Prostate gland (tissue), 2 donors: ENCODE measurements at regions not wholly inside any gene's neighbourhood (a gene's known extent, or its start where the extent isn't known, plus 50 kb on each side); places are given as distances from the start of the nearest gene placed in this dataset.
"Not testable (repeated sequence)": the region's sequence is repeated elsewhere in the genome, so short reads cannot be mapped to it uniquely, and the experiment has no call there.

ENCODE experiments used
- DNase-seq: peaks from one replicate; pipeline ENCODE4 v3.0.0-alpha.2; 2019; ENCODE audit warnings: low spot score
- H3K27ac ChIP-seq, 2 donors: fragments of 200-600 bp; sonication (generic); 2 replicates each; pipeline ENCODE4 v1.5.1; 2017 to 2019
- H3K27me3 ChIP-seq: fragments of 200-600 bp; sonication (generic); replicated peaks from 2 replicates; pipeline ENCODE4 v1.5.1; 2019; ENCODE audit not compliant: insufficient read depth
- H3K36me3 ChIP-seq, 2 donors: fragments of 200-600 bp; sonication (generic); 1 replicate in 1 of 2; 2 replicates in 1 of 2; pipeline versions ENCODE4 v1.5.1 to v1.8.1; 2017 to 2019
- H3K4me1 ChIP-seq: fragments of 200-600 bp; sonication (generic); replicated peaks from 2 replicates; pipeline ENCODE4 v1.5.1; 2019
- H3K4me3 ChIP-seq, 2 donors: fragments of 200-600 bp; sonication (generic); 2 replicates each; pipeline ENCODE4 v1.5.1; 2017 to 2019
- H3K9me3 ChIP-seq: fragments of 200-600 bp; sonication (generic); 2 replicates; pipeline ENCODE4 v1.5.1; 2017
- POLR2A ChIP-seq: fragments of 450-650 bp; IDR thresholded peaks from one replicate; pipeline ENCODE4 v1.6.1; 2016; ENCODE audit warnings: antibody characterized with exemption, mild to moderate bottlenecking
- POLR2AphosphoS5 ChIP-seq: sonication (generic); formaldehyde crosslinking; IDR thresholded peaks from one replicate; pipeline ENCODE4 v1.6.1; 2017; ENCODE audit warnings: antibody characterized with exemption
- WGBS: methylation state at CpG from one replicate; pipeline ENCODE4 v1.1.5; 2018; 5-methylcytosine and 5-hydroxymethylcytosine counted together
- intact Hi-C: fragments of 100-400 bp; cut with DNase I; formaldehyde crosslinking; loops from one replicate; pipeline ENCODE4 v1.14.2; 2022
- TF ChIP-seq, protein P1 (sequence below), 4 experiments: fragments of 200-600 bp in 2 of 4; fragments of 450-650 bp in 2 of 4; sonication (generic) in 2 of 4; IDR thresholded peaks; 1 replicate in 3 of 4; 2 replicates in 1 of 4; pipeline ENCODE4 v1.5.1; 2016 to 2019; ENCODE audit warnings: antibody characterized with exemption in 4 of 4, mild to moderate bottlenecking in 2 of 4, moderate library complexity in 2 of 4

DNA sequence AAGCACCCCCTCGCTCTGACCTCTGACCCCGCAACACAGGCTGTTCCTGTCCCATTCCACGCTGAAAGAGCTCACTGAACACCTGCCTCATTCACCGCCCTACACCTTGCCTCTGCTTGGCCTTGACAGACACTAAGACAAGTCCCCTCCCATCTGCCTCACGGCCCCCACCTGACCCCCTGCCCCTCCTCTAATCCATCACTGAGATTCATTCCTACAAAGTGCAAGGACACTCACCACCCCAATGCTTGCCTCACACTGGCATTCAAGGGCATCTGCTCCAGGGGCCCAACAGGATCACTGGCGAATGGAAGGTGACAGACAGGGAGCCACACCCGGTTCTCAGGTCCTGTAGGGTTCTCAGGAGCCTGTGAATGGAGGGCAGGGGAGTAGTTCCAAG is 68.1 kb upstream of the NANOS1 start:
- no peaks in the 10 kb centered on the region for H3K36me3 ChIP-seq
- no peaks in the 10 kb centered on the region for H3K4me1 ChIP-seq
- no peak overlapping the region for H3K4me3 ChIP-seq
- 87% methylated on average over 7 of the region's 7 CpGs for WGBS
- H3K27me3 ChIP-seq: no peaks in the 10 kb centered on the region
- H3K9me3 ChIP-seq: no peaks in the 10 kb centered on the region
- H3K27ac ChIP-seq: no peak overlapping the region
- no peak for DNase-seq
- intact Hi-C loops: no loop called here
- TF ChIP-seq POLR2A (no peak), POLR2AphosphoS5 (no peak)
- TF ChIP-seq, protein P1, sequence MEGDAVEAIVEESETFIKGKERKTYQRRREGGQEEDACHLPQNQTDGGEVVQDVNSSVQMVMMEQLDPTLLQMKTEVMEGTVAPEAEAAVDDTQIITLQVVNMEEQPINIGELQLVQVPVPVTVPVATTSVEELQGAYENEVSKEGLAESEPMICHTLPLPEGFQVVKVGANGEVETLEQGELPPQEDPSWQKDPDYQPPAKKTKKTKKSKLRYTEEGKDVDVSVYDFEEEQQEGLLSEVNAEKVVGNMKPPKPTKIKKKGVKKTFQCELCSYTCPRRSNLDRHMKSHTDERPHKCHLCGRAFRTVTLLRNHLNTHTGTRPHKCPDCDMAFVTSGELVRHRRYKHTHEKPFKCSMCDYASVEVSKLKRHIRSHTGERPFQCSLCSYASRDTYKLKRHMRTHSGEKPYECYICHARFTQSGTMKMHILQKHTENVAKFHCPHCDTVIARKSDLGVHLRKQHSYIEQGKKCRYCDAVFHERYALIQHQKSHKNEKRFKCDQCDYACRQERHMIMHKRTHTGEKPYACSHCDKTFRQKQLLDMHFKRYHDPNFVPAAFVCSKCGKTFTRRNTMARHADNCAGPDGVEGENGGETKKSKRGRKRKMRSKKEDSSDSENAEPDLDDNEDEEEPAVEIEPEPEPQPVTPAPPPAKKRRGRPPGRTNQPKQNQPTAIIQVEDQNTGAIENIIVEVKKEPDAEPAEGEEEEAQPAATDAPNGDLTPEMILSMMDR (IDR thresholded peaks at IDR 0.05): no peak

DNA sequence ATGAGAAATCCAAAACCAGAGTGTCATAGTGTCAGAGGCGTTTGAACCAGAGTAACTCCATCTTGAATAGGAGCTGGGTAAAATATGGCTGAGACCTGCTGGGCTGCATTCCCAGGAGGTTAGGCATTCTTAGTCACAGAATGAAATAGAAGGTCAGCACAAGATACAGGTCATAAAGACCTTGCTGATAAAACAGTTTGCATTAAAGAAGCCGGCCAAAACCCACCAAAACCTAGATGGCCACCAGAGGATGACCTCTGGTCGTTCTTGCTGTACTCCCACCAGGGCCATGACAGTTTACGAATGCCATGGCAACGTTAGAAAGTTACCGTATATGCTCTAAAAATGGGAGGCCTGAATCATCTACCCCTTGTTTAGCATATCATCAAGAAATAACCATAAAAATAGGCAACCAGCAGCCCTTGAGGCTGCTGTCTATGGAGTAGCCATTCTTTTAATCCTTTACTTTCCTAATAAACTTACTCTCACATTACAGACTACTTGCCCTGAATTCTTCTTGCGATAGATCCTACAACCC is 67.1 kb upstream of the NANOS1 start:
- H3K27ac ChIP-seq, H3K9me3 ChIP-seq, DNase-seq, H3K36me3 ChIP-seq, intact Hi-C loops, H3K4me1 ChIP-seq, H3K27me3 ChIP-seq, H3K4me3 ChIP-seq: not testable (repeated sequence)
- WGBS: 78% methylated on average over 7 of the region's 7 CpGs

DNA sequence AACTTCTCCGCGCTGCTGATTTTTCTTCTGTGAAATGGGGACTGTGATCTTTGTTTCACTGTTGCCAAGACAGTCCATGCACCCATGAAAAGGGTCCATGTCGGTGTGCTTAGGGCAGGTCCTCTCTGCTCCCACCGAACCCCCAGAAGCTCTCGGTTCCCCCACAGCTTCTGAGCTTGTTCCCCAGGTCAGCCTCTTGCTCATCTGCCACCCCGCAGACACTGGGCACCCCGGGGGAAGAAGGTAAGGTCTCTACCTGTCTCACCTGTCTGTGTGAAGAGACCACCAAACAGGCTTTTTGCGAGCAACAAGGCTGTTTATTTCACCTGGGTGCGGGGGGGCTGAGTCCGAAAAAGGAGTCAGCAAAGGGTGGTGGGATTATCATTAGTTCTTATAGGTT is 66.2 kb upstream of the NANOS1 start:
- no peak for DNase-seq
- no peaks in the 10 kb centered on the region for H3K27me3 ChIP-seq

DNA sequence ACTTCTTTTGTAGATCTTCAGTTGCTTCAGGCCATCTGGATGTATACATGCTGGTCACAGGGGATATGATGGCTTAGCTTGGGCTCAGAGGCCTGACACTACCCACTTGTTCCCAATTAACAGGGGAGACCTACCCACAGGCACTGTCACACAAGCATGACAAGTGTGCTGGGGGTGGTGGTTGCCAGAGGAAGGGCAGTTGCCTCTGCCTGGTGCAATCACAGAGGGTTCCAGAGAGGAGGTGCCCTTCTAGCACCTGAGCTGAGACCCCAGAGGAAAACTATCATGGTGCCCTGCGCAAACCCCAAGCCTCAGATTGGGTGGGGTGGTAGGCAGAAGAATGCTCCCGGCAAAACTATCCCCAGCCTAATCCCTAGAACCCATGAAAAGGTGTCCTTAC is 65.6 kb upstream of the NANOS1 start:
- Histone ChIP-seq H3K4me3 (no peak overlapping the region), H3K27ac (no peak overlapping the region), H3K36me3 (no peaks in the 10 kb centered on the region), H3K4me1 (no peaks in the 10 kb centered on the region), H3K9me3 (no peaks in the 10 kb centered on the region), H3K27me3 (no peaks in the 10 kb centered on the region)
- no peak for DNase-seq
- TF ChIP-seq POLR2AphosphoS5 (no peak), POLR2A (no peak)
- TF ChIP-seq, protein P1 (IDR thresholded peaks at IDR 0.05): no peak
- WGBS: 86% methylated on average over 2 of the region's 2 CpGs
- intact Hi-C loops: no loop called here

More for the DNA sequence above, 66.2 kb upstream of the NANOS1 start:
- TF ChIP-seq, protein P1 (IDR thresholded peaks at IDR 0.05): no peak
- H3K9me3 ChIP-seq: no peaks in the 10 kb centered on the region
- intact Hi-C loops: no loop called here
- 87% methylated on average over 10 of the region's 10 CpGs for WGBS
- no peaks in the 10 kb centered on the region for H3K36me3 ChIP-seq
- H3K27ac ChIP-seq: no peak overlapping the region
- H3K4me3 ChIP-seq: no peak overlapping the region
- no peaks in the 10 kb centered on the region for H3K4me1 ChIP-seq

DNA sequence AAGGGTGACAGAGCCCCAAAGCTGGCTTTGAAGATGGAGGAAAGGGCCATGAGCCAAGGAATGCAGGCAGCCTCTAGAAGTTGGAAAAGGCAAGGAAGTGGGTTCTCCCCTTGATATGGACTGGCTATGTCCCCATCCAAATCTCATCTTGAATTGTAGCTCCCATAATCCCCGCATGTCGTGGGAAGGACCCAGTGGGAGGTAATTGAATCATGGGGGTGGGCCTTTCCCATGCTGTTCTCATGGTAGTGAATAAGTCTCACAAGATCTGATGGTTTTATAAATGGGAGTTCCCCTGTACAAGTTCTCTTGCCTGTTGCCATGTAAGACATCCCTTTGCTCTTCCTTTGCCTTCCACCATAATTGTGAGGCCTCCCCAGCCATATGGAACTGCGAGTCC is 65.0 kb upstream of the NANOS1 start:
- 100% methylated on average over 3 of the region's 3 CpGs for WGBS
- H3K27me3 ChIP-seq, H3K9me3 ChIP-seq, intact Hi-C loops, DNase-seq, H3K4me1 ChIP-seq, H3K4me3 ChIP-seq, H3K36me3 ChIP-seq, H3K27ac ChIP-seq: not testable (repeated sequence)

GRCh38 chr10:118965096-118965495 is 64.4 kb upstream of the NANOS1 start:
- Histone ChIP-seq H3K27ac (no peak overlapping the region), H3K4me1 (no peaks in the 10 kb centered on the region), H3K9me3 (no peaks in the 10 kb centered on the region), H3K4me3 (no peak overlapping the region), H3K27me3 (no peaks in the 10 kb centered on the region), H3K36me3 (no peaks in the 10 kb centered on the region)
- intact Hi-C loops: no loop called here
- 85% methylated on average over 2 of the region's 2 CpGs for WGBS
- TF ChIP-seq, protein P1 (IDR thresholded peaks at IDR 0.05): no peak
- TF ChIP-seq POLR2A: no peak
- TF ChIP-seq POLR2AphosphoS5: no peak
- DNase-seq: no peak
